Loucy (cell line): ENCODE measurements at regions not wholly inside any gene's neighbourhood (a gene's known extent, or its start where the extent isn't known, plus 50 kb on each side); places are given as distances from the start of the nearest gene placed in this dataset.

Experiments
- H2AFZ ChIP-seq: fragments of 200-600 bp; sonication (generic); 2 replicates; pipeline ENCODE4 v1.6.0; 2016; ENCODE audit warnings: antibody characterized with exemption, mild to moderate bottlenecking, low read length, moderate library complexity
- H3F3A ChIP-seq: fragments of 200-600 bp; 2 replicates; pipeline ENCODE4 v1.6.0; 2016; ENCODE audit warnings: antibody characterized with exemption, low read depth, mild to moderate bottlenecking
- H3K27me3 ChIP-seq: fragments of 200-600 bp; sonication (generic); 2 replicates; pipeline ENCODE4 v1.6.1; 2014; ENCODE audit warnings: low read length, mild to moderate bottlenecking; ENCODE audit not compliant: insufficient read depth, poor library complexity, severe bottlenecking
- H3K36me3 ChIP-seq: fragments of 200-600 bp; sonication (generic); 2 replicates; pipeline ENCODE4 v1.6.1; 2016; ENCODE audit warnings: low read length; ENCODE audit not compliant: insufficient read depth
- H3K4me1 ChIP-seq: fragments of 200-600 bp; sonication (generic); 2 replicates; pipeline ENCODE4 v1.5.1; 2014; ENCODE audit warnings: low read length, mild to moderate bottlenecking; ENCODE audit not compliant: insufficient read depth, poor library complexity, severe bottlenecking
- H3K4me2 ChIP-seq: fragments of 200-600 bp; sonication (generic); 2 replicates; pipeline ENCODE4 v1.6.0; 2014; ENCODE audit warnings: antibody characterized with exemption, low read length, low read depth, mild to moderate bottlenecking; ENCODE audit not compliant: poor library complexity, severe bottlenecking
- H3K4me3 ChIP-seq: fragments of 200-600 bp; sonication (generic); 2 replicates; pipeline ENCODE4 v1.5.1; 2014; ENCODE audit warnings: low read length, mild to moderate bottlenecking, mixed read lengths; ENCODE audit not compliant: poor library complexity, severe bottlenecking
- H3K79me2 ChIP-seq: fragments of 200-600 bp; sonication (generic); 2 replicates; pipeline ENCODE4 v1.6.1; 2014; ENCODE audit warnings: low read length; ENCODE audit not compliant: insufficient read depth
- H3K9ac ChIP-seq: fragments of 200-600 bp; sonication (generic); 2 replicates; pipeline ENCODE4 v1.6.0; 2014; ENCODE audit warnings: mild to moderate bottlenecking, low read depth, low read length, moderate library complexity; ENCODE audit not compliant: poor library complexity, severe bottlenecking
- H3K9me2 ChIP-seq: fragments of 200-600 bp; sonication (generic); replicated peaks from 2 replicates; pipeline ENCODE4 v1.6.1; 2016; ENCODE audit warnings: low read depth, low read length, mixed read lengths
- H3K9me3 ChIP-seq: fragments of 200-600 bp; sonication (generic); 2 replicates; pipeline ENCODE4 v1.6.1; 2014; ENCODE audit warnings: mild to moderate bottlenecking, antibody characterized with exemption, low read length, low read depth; ENCODE audit not compliant: insufficient read depth
- H4K20me1 ChIP-seq: fragments of 200-600 bp; sonication (generic); 2 replicates; pipeline ENCODE4 v1.6.0; 2014; ENCODE audit warnings: antibody characterized with exemption, low read length, mild to moderate bottlenecking; ENCODE audit not compliant: insufficient read depth, poor library complexity, severe bottlenecking
- CTCF ChIP-seq: fragments of 200-600 bp; sonication (generic); conservative IDR thresholded peaks from 2 replicates; pipeline ENCODE4 v1.5.1; 2014; ENCODE audit warnings: mild to moderate bottlenecking, antibody characterized with exemption, low read length
- EZH2phosphoT487 ChIP-seq: fragments of 200-600 bp; IDR thresholded peaks from 2 replicates; pipeline ENCODE4 v1.6.1; 2018; ENCODE audit warnings: antibody characterized with exemption, mild to moderate bottlenecking, moderate library complexity, borderline replicate concordance

GRCh38 chr18:64401268-64402060 lies 252.6 kb upstream of the LINC00305 start:
- no peaks in the 10 kb centered on the region for H3K36me3 ChIP-seq
- no peaks in the 10 kb centered on the region for H3K4me1 ChIP-seq
- no peak overlapping the region for H3K4me2 ChIP-seq
- no peak overlapping the region for H3K4me3 ChIP-seq
- no peaks in the 10 kb centered on the region for H3K79me2 ChIP-seq
- no peaks in the 10 kb centered on the region for H3K9me3 ChIP-seq
- H3K9me2 ChIP-seq: no peaks in the 10 kb centered on the region
- TF ChIP-seq EZH2phosphoT487 (no peak), CTCF (no peak)
- no peak overlapping the region for H2AFZ ChIP-seq
- H3F3A ChIP-seq: no peaks in the 10 kb centered on the region
- H3K27me3 ChIP-seq: no peaks in the 10 kb centered on the region
- H4K20me1 ChIP-seq: no peaks in the 10 kb centered on the region
- H3K9ac ChIP-seq: no peak overlapping the region

- TF ChIP-seq EZH2phosphoT487 (no peak), CTCF (no peak)
- H3K79me2 ChIP-seq: no peaks in the 10 kb centered on the region
- H2AFZ ChIP-seq: no peak overlapping the region
- no peaks in the 10 kb centered on the region for H3K4me1 ChIP-seq
- no peaks in the 10 kb centered on the region for H3K36me3 ChIP-seq
- no peaks in the 10 kb centered on the region for H3K27me3 ChIP-seq
- no peaks in the 10 kb centered on the region for H3K9me2 ChIP-seq
- H3K9ac ChIP-seq: no peak overlapping the region
- H3F3A ChIP-seq: no peaks in the 10 kb centered on the region
- H3K9me3 ChIP-seq: no peaks in the 10 kb centered on the region
- no peak overlapping the region for H3K4me3 ChIP-seq
- H3K4me2 ChIP-seq: no peak overlapping the region
- H4K20me1 ChIP-seq: no peaks in the 10 kb centered on the region
These were observed 250.7 kb upstream of the LINC00305 start for GRCh38 chr18:64399566-64399965.

GRCh38 chr18:64398320-64398719 lies 249.4 kb upstream of the LINC00305 start:
- no peak overlapping the region for H3K4me2 ChIP-seq
- no peaks in the 10 kb centered on the region for H3K79me2 ChIP-seq
- no peaks in the 10 kb centered on the region for H3K27me3 ChIP-seq
- H3K4me3 ChIP-seq: no peak overlapping the region
- H4K20me1 ChIP-seq: no peaks in the 10 kb centered on the region
- no peaks in the 10 kb centered on the region for H3F3A ChIP-seq
- H3K36me3 ChIP-seq: no peaks in the 10 kb centered on the region
- TF ChIP-seq EZH2phosphoT487: no peak
- no peak for TF ChIP-seq CTCF
- no peak overlapping the region for H2AFZ ChIP-seq
- no peaks in the 10 kb centered on the region for H3K4me1 ChIP-seq
- H3K9me3 ChIP-seq: no peaks in the 10 kb centered on the region
- no peak overlapping the region for H3K9ac ChIP-seq
- no peaks in the 10 kb centered on the region for H3K9me2 ChIP-seq
